HG03097 (cell line): ENCODE measurements at regions not wholly inside any gene's neighbourhood (a gene's known extent, or its start where the extent isn't known, plus 50 kb on each side); places are given as distances from the start of the nearest gene placed in this dataset.
"Not testable (repeated sequence)": the region's sequence is repeated elsewhere in the genome, so short reads cannot be mapped to it uniquely, and the experiment has no call there.

Experiments
- ATAC-seq: cut with Tn5 transposase; IDR thresholded peaks from one replicate; pipeline ENCODE4 v1.9.1; 2021; ENCODE audit not compliant: unreplicated experiment, low FRiP score

DNA sequence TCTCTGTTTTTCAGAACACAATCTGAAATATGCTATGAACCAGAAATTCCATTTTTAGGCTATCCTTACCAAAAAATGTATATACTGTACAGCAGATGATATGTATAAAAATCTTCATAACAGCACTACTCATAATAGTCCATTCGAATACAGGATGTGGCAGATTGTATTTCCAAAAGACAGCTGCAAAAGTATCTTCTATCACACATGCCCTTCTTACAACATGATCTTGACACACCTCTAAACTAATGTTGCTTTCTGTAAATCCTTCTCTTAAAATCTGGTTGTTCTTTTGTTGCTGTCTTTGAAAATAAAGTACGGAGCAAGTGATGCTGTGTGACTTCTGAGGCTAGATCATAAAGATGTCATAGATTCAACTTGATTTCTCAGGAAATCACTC, 409.9 kb upstream of the LUZP2 start:
- no peak for ATAC-seq

- no peak for ATAC-seq
Observed at GRCh38 chr11:24091594-24091993, 405.3 kb upstream of the LUZP2 start.

DNA sequence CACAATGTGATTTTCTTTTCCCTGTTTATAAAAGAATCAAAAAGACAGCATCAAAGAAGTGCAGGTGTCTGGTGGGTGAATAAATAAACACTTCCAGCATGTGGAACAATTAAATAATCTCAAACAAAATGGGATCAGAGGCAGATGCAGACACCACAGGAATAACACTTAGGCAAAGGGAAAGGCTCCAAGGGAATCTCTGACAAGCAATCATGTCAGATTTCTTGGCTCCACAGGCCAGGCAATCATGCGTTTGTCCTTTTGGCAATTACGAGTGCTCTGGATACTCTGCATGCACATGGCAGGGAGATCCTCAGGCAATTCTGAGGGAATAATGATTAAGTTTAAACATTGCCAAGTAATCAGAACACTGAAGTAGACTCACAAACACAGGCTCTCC, 403.5 kb upstream of the LUZP2 start:
- no peak for ATAC-seq

DNA sequence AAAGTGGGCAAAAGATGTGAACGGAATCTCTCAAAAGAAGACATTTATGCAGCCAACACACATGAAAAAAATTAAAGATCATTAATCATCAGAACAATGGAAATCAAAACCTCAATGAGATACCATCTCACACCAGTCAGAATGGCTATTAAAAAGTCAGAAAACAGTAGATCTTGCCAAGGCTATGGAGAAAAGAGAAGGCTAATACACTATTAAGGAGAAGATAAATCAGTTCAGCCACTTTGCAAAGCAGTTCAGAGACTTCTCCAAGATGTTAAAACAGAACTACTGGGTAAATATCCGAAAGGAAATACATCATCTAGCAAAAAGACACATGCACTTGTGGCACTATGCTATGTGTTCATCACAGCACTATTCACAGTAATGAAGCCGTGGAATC, 388.2 kb upstream of the LUZP2 start:
- no peak for ATAC-seq

DNA sequence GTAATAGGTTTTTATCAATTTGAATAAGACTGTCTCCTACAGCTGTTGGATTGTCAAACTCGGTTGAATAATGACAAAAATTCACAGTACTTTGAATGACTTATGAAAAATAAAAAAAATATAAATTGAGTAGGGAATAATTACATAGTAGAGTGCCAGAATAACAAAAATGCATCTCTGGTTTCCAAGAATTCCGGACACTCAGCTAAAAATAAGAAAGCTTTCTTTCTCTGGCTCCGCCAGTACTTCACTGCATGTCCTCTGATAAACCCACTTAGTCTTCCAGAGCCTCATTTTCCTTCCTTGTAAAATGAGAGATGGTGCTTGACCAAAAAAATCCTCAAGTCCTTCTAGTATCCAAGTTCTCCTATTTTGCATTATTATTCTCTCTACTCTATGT, 374.6 kb upstream of the LUZP2 start:
- ATAC-seq, result no peak

DNA sequence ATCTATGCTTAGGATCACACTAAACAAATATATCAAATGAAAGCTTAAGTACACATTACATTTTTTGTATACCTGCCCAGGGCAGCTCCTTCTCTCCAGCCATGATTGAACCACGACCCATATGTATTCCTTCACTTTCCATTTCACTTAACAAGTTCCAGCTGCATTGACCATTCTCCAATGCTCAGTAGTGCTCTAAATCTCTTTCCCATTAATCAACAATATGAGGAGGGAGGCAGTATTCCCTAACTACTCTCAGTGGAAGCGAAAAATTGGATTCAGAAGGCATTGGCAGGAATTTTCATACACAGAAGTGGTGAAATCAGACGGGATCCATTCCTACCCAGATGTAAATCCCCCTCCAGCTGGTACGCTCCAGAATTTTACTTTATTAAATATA, 372.0 kb upstream of the LUZP2 start:
- no peak for ATAC-seq

GRCh38 chr11:24131698-24132097, 365.2 kb upstream of the LUZP2 start:
- no peak for ATAC-seq

- no peak for ATAC-seq
Observed at GRCh38 chr11:24132471-24132870, 364.4 kb upstream of the LUZP2 start.

- ATAC-seq, result no peak
Observed at GRCh38 chr11:24134879-24135589, 361.8 kb upstream of the LUZP2 start.

GRCh38 chr11:24142062-24142461, 354.8 kb upstream of the LUZP2 start:
- ATAC-seq, result no peak

- ATAC-seq, result no peak
Observed at GRCh38 chr11:24145411-24145810, 351.4 kb upstream of the LUZP2 start.

DNA sequence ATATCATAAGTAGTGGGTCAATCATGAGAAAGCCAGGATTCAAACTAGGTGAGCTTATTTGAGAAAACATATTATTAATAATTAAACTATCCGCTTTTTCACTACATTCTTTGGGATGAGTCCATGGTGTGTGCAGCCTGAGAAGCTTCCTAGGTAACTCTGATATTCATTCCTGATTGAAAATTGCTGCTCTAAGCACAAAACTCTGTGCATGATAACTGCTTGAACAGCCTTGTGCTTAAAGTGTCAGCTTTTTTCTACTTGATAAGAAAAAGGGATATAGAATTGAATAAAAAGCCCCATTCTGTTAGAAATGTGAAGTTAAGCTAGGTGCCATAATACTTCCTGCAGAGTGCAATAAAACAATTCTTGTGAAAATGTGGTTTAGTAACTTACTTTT, 343.5 kb upstream of the LUZP2 start:
- ATAC-seq, result no peak

- no peak for ATAC-seq
Observed at GRCh38 chr11:24155792-24156191, 341.1 kb upstream of the LUZP2 start.

GRCh38 chr11:24157316-24157715, 339.5 kb upstream of the LUZP2 start:
- ATAC-seq, result no peak

GRCh38 chr11:24161587-24161986, 335.3 kb upstream of the LUZP2 start:
- no peak for ATAC-seq

DNA sequence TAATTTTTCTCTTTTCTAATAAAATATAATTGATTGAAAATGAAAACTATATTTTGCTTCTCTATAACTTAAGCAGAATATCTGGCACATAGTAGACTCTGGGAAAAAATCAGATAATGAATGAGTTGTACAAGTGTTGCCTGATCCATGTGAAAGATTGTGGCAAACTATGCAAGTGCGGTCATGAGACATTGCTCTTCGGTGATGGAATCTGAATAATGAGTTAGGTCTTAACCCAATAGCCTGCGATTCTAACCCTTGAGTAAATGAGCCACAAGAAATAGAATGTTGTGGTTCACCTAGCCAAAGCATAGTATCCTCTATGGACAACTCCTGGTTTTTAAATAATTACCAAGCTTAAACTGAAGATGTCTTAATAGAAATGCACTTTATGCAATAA, 333.7 kb upstream of the LUZP2 start:
- ATAC-seq, result no peak

DNA sequence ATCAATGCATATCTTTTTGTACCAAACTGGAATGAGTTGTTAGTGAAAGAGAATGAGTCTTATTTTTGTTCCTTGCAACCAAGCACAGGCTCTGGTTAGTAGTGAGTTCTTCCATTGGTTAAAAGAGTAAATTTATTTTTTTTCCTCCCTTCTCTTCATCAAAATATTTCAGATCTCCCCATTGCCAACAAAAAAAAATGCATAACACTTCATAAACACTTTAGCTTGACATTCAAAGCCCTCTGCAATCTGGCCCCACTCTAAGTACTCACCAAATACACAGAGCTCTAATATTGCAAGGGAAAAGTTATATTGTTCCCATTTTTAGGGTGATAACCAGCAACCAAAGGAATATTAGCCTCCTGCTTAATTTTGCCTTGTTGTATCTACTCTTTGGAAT, 333.0 kb upstream of the LUZP2 start:
- ATAC-seq, result no peak

DNA sequence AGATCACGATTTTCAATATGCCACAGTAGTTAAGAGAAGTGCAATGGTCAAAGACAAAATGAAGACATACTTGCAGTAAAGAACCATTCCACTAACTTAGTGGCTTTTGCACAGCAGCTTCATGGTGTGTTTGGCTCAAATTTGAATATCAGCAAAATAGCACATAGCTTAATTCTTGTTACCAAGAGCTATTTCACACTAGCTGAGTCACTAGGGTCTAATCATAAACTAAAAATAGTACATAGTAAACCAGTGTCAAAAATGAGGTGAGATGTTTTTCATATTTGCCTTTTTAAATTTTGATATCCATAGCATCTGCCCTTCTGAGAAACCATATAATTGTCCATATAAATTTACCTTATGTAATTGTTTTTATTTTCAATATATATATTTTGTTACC, 325.0 kb upstream of the LUZP2 start:
- ATAC-seq, result no peak

DNA sequence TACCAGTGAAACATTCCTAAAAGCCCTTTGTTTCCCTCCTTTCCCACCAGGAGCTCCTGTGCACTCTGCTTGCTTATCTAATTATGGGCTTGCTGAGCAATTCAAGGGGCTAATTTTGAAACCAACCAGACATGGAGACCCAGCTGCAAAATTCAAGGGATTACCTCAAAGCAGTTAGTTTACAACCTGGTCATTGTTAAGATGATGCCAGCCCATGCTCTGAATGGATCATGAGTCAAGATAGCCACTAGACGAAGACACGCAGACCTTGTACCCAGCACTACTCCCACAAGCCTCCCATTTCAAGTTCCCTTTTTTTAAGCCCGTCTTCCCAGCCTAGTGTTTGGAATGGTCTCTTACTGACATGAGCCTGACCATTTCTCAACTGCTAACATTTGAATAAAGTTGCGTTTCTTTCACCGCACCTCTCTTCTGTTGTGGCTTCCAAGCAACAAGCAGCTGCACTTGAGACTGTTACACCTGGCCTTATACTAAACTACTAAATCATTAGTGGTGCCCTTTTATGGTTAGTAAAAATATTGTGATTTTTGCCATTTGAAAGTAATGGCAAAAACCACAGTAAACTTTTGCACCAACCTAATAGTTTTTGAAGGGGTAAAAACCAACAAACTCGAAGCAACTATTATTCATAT, 315.3 kb upstream of the LUZP2 start:
- no peak for ATAC-seq

GRCh38 chr11:24185535-24185934, 311.3 kb upstream of the LUZP2 start:
- not testable (repeated sequence) for ATAC-seq

GRCh38 chr11:24196733-24197132, 300.1 kb upstream of the LUZP2 start:
- no peak for ATAC-seq

GRCh38 chr11:24198481-24198880, 298.4 kb upstream of the LUZP2 start:
- ATAC-seq, result no peak

DNA sequence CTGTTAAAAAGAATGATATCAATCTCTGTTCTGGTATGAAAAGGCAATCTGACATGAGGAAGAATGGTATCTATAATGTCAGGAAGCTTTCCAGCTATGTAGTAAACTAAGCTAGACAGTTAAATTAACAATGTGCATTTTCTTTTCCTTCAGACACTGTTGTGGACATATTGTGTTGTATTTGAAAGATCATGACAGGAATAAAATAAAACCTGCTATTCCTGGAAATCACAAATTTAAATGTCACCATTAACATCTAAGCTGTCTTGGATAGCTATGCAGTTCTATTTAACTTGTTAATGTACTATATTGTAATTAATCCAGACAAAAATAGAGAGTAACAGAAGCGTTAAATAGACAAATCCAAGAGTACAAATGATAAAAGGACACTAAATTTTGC, 297.4 kb upstream of the LUZP2 start:
- no peak for ATAC-seq
